Upper lobe of left lung (tissue), 6 donors: ENCODE measurements at regions not wholly inside any gene's neighbourhood (a gene's known extent, or its start where the extent isn't known, plus 50 kb on each side); places are given as distances from the start of the nearest gene placed in this dataset.

Experiments used
- ATAC-seq, 2 donors: fragments of 200-7000 bp; cut with Tn5 transposase; one replicate each; pipeline ENCODE4 v1.9.1; 2022; ENCODE audit warnings: mild to moderate bottlenecking in 2 of 2, moderate library complexity in 2 of 2; ENCODE audit not compliant: low FRiP score in 2 of 2
- DNase-seq, 2 donors: peaks; one replicate each; pipeline ENCODE4 v3.0.0-alpha.2; 2019 to 2020
- H3K27ac ChIP-seq, 4 donors: fragments of 200-600 bp; sonication (generic); one replicate each; pipeline ENCODE4 v1.5.1; 2016 to 2019
- H3K27me3 ChIP-seq, 4 donors: fragments of 200-600 bp; sonication (generic); one replicate each; pipeline ENCODE4 v1.5.1; 2017 to 2019
- H3K36me3 ChIP-seq, 4 donors: fragments of 200-600 bp; sonication (generic); one replicate each; pipeline ENCODE4 v1.5.1; 2016 to 2019
- H3K4me1 ChIP-seq, 4 donors: fragments of 200-600 bp; sonication (generic); one replicate each; pipeline ENCODE4 v1.5.1; 2018 to 2019
- H3K4me3 ChIP-seq, 4 donors: fragments of 200-600 bp; sonication (generic); one replicate each; pipeline ENCODE4 v1.5.1; 2017 to 2019; ENCODE audit warnings: mild to moderate bottlenecking in 2 of 4, moderate library complexity in 1 of 4
- H3K9me3 ChIP-seq, 4 donors: fragments of 200-600 bp; sonication (generic); one replicate each; pipeline ENCODE4 v1.5.1; 2018 to 2019
- EP300 ChIP-seq, 4 donors: sonication (generic); formaldehyde crosslinking; IDR thresholded peaks; one replicate each; pipeline ENCODE4 v1.5.1; 2017; ENCODE audit warnings: antibody characterized with exemption in 4 of 4, control low read depth in 2 of 4
- POLR2A ChIP-seq, 4 donors: fragments of 450-650 bp; IDR thresholded peaks; one replicate each; pipeline ENCODE4 v1.5.1; 2016 to 2017; ENCODE audit warnings: antibody characterized with exemption in 4 of 4, mild to moderate bottlenecking in 2 of 4
- POLR2AphosphoS5 ChIP-seq, 2 donors: sonication (generic); formaldehyde crosslinking; IDR thresholded peaks; one replicate each; pipeline ENCODE4 v1.5.1; 2017; ENCODE audit warnings: antibody characterized with exemption in 2 of 2
- WGBS, 2 donors: methylation state at CpG; one replicate each; pipeline ENCODE4 v1.1.5; 2017 to 2018; 5-methylcytosine and 5-hydroxymethylcytosine counted together
- TF ChIP-seq, protein P1 (sequence below), 6 experiments: fragments of 450-650 bp in 4 of 6; fragments of 200-600 bp in 2 of 6; sonication (generic) in 2 of 6; IDR thresholded peaks; one replicate each; pipeline ENCODE4 v1.5.1; 2016 to 2019; ENCODE audit warnings: antibody characterized with exemption in 6 of 6
- donor health status: DM: no; HTN: no; CAD: no; lungs with moderate emphysema.
- donor health status: DM: no; HTN: yes; CAD: no; lungs with severe emphysema.

DNA sequence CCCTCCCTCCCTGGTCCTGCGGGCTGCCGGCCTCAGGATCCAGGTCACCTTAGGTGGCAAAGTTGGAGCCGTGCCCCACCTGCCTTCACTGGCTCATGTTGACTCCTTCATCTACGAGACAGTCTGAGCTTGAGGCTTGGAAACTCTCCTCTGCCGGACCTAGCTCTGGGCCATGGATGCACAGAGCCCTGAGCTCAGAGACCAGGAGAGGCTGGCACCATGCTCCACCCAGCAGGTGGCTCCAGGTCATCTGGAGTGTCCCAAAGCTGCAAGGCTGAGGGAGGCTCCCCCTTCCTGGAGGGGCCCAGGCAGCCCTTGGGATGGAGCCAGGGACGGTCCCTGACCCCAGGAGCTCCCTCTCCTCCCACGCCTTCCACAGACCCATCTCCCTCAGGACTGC lies 81.3 kb downstream of the PDGFA start:
- no peak for ATAC-seq
- Histone ChIP-seq H3K36me3 (no peaks in the 10 kb centered on the region), H3K4me3 (no peak overlapping the region), H3K27ac (no peak overlapping the region), H3K27me3 (no peaks in the 10 kb centered on the region), H3K4me1 (peaks cover 0 to 17% (median 0%) of the 10 kb centered on the region in 4 donors), H3K9me3 (no peaks in the 10 kb centered on the region)
- DNase-seq = no peak
- TF ChIP-seq EP300 (IDR thresholded peaks at IDR 0.05) (no peak), POLR2A (IDR thresholded peaks at IDR 0.05) (no peak), POLR2AphosphoS5 (IDR thresholded peaks at IDR 0.05) (no peak)
- TF ChIP-seq, protein P1, sequence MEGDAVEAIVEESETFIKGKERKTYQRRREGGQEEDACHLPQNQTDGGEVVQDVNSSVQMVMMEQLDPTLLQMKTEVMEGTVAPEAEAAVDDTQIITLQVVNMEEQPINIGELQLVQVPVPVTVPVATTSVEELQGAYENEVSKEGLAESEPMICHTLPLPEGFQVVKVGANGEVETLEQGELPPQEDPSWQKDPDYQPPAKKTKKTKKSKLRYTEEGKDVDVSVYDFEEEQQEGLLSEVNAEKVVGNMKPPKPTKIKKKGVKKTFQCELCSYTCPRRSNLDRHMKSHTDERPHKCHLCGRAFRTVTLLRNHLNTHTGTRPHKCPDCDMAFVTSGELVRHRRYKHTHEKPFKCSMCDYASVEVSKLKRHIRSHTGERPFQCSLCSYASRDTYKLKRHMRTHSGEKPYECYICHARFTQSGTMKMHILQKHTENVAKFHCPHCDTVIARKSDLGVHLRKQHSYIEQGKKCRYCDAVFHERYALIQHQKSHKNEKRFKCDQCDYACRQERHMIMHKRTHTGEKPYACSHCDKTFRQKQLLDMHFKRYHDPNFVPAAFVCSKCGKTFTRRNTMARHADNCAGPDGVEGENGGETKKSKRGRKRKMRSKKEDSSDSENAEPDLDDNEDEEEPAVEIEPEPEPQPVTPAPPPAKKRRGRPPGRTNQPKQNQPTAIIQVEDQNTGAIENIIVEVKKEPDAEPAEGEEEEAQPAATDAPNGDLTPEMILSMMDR (IDR thresholded peaks at IDR 0.05) = no peak
- WGBS, 2 donors = 79 to 81% methylated on average over 4 to 5 of the region's 7 CpGs

DNA sequence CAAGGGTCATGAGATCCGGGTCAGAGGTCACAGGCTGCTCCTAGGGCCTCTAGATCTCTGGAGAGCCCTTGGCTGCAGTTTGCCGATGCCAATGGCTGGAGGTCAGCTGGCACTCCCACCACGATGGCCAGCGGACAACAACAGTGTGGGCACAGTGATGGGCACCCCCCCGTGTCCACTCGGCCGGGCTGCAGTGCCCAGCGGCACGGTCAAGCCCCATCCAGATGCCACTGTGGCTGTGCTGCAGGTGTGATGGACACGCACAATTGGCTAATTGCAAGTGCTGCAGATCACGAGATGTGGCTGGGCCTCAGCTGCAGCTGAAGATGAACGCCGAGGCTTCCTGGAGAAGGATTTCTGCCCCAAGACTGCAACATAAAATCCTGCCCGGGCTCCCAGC lies 80.7 kb downstream of the PDGFA start:
- 91 to 93% methylated on average over 10 to 14 of the region's 14 CpGs for WGBS, 2 donors

GRCh38 chr7:440059-440749 lies 79.4 kb downstream of the PDGFA start:
- no peak for TF ChIP-seq EP300 (IDR thresholded peaks at IDR 0.05)
- TF ChIP-seq POLR2AphosphoS5 (IDR thresholded peaks at IDR 0.05) = no peak
- no peak for TF ChIP-seq POLR2A (IDR thresholded peaks at IDR 0.05)
- TF ChIP-seq, protein P1 (IDR thresholded peaks at IDR 0.05) = no peak
- Histone ChIP-seq H3K4me3 (no peak overlapping the region), H3K27ac (no peak overlapping the region), H3K27me3 (no peaks in the 10 kb centered on the region), H3K9me3 (no peaks in the 10 kb centered on the region), H3K36me3 (no peaks in the 10 kb centered on the region), H3K4me1 (peaks cover 0 to 11% (median 0%) of the 10 kb centered on the region in 4 donors)
- WGBS, 2 donors = 75 to 84% methylated on average over 7 to 10 of the region's 10 CpGs
- DNase-seq = no peak
- ATAC-seq = no peak

More for the DNA sequence above, 80.7 kb downstream of the PDGFA start:
- H3K27ac ChIP-seq = no peak overlapping the region
- no peaks in the 10 kb centered on the region for H3K9me3 ChIP-seq
- no peaks in the 10 kb centered on the region for H3K27me3 ChIP-seq
- TF ChIP-seq, protein P1 (IDR thresholded peaks at IDR 0.05) = no peak
- TF ChIP-seq POLR2AphosphoS5 (IDR thresholded peaks at IDR 0.05) = no peak
- TF ChIP-seq POLR2A (IDR thresholded peaks at IDR 0.05) = no peak
- TF ChIP-seq EP300 (IDR thresholded peaks at IDR 0.05) = no peak
- no peak for ATAC-seq
- DNase-seq = peak in 1 of 2 donors; percentile 66
- no peak overlapping the region for H3K4me3 ChIP-seq
- H3K4me1 ChIP-seq = peaks cover 0 to 17% (median 0%) of the 10 kb centered on the region in 4 donors
- H3K36me3 ChIP-seq = no peaks in the 10 kb centered on the region

GRCh38 chr7:441684-442421 lies 77.8 kb downstream of the PDGFA start:
- ATAC-seq (no peak), DNase-seq (no peak)
- H3K36me3 ChIP-seq = no peaks in the 10 kb centered on the region
- no peaks in the 10 kb centered on the region for H3K9me3 ChIP-seq
- no peaks in the 10 kb centered on the region for H3K4me1 ChIP-seq
- H3K4me3 ChIP-seq = no peak overlapping the region
- 85 to 90% methylated on average over 8 to 14 of the region's 14 CpGs for WGBS, 2 donors
- TF ChIP-seq POLR2AphosphoS5 (IDR thresholded peaks at IDR 0.05) (no peak), POLR2A (IDR thresholded peaks at IDR 0.05) (no peak), EP300 (IDR thresholded peaks at IDR 0.05) (no peak)
- TF ChIP-seq, protein P1 (IDR thresholded peaks at IDR 0.05) = no peak
- H3K27ac ChIP-seq = no peak overlapping the region
- no peaks in the 10 kb centered on the region for H3K27me3 ChIP-seq
